Kidney tubule cell (primary cell): ENCODE measurements at regions not wholly inside any gene's neighbourhood (a gene's known extent, or its start where the extent isn't known, plus 50 kb on each side); places are given as distances from the start of the nearest gene placed in this dataset.
"Not testable (repeated sequence)": the region's sequence is repeated elsewhere in the genome, so short reads cannot be mapped to it uniquely, and the experiment has no call there.

Source experiments
- DNase-seq: peaks from one replicate; pipeline ENCODE4 v3.0.0-alpha.2; 2018; ENCODE audit warnings: low spot score

- no peak for DNase-seq
Observed at GRCh38 chr4:57418133-57418532, 307.9 kb upstream of the IGFBP7 start.

GRCh38 chr4:57412259-57413054, 302.3 kb upstream of the IGFBP7 start:
- DNase-seq: no peak

GRCh38 chr4:57410331-57411052, 300.3 kb upstream of the IGFBP7 start:
- no peak for DNase-seq

GRCh38 chr4:57405359-57405758, 295.2 kb upstream of the IGFBP7 start:
- peak; percentile 91 for DNase-seq

- peak; percentile 26 for DNase-seq
Observed at GRCh38 chr4:57404483-57404882, 294.3 kb upstream of the IGFBP7 start.

- no peak for DNase-seq
Observed at GRCh38 chr4:57403591-57403990, 293.4 kb upstream of the IGFBP7 start.

- no peak for DNase-seq
Observed at GRCh38 chr4:57401586-57401985, 291.4 kb upstream of the IGFBP7 start.

GRCh38 chr4:57378766-57379165, 268.6 kb upstream of the IGFBP7 start:
- DNase-seq: peak; percentile 79

- DNase-seq: peak; percentile 10
Observed at GRCh38 chr4:57374866-57375595, 264.8 kb upstream of the IGFBP7 start.

GRCh38 chr4:57373991-57374390, 263.8 kb upstream of the IGFBP7 start:
- DNase-seq: no peak

- DNase-seq: no peak
Observed at GRCh38 chr4:57371671-57372070, 261.5 kb upstream of the IGFBP7 start.

GRCh38 chr4:57370691-57371090, 260.5 kb upstream of the IGFBP7 start:
- DNase-seq: peak; percentile 25

- DNase-seq: no peak
Observed at GRCh38 chr4:57369446-57369845, 259.3 kb upstream of the IGFBP7 start.

GRCh38 chr4:57364255-57364654, 254.1 kb upstream of the IGFBP7 start:
- DNase-seq: no peak

GRCh38 chr4:57363346-57363745, 253.2 kb upstream of the IGFBP7 start:
- no peak for DNase-seq

GRCh38 chr4:57360681-57361080, 250.5 kb upstream of the IGFBP7 start:
- no peak for DNase-seq

GRCh38 chr4:57355101-57355665, 245.0 kb upstream of the IGFBP7 start:
- no peak for DNase-seq

- DNase-seq: peak; percentile 3
Observed at GRCh38 chr4:57351731-57352130, 241.5 kb upstream of the IGFBP7 start.

- DNase-seq: no peak
Observed at GRCh38 chr4:57344296-57344695, 234.1 kb upstream of the IGFBP7 start.

GRCh38 chr4:57342411-57342810, 232.2 kb upstream of the IGFBP7 start:
- peak; percentile 68 for DNase-seq

- not testable (repeated sequence) for DNase-seq
Observed at GRCh38 chr4:57338861-57339260, 228.7 kb upstream of the IGFBP7 start.

GRCh38 chr4:57333684-57334083, 223.5 kb upstream of the IGFBP7 start:
- DNase-seq: no peak
